ENCODE measurements at regions not wholly inside any gene's neighbourhood (a gene's known extent, or its start where the extent isn't known, plus 50 kb on each side); places are given as distances from the start of the nearest gene placed in this dataset.

DNA sequence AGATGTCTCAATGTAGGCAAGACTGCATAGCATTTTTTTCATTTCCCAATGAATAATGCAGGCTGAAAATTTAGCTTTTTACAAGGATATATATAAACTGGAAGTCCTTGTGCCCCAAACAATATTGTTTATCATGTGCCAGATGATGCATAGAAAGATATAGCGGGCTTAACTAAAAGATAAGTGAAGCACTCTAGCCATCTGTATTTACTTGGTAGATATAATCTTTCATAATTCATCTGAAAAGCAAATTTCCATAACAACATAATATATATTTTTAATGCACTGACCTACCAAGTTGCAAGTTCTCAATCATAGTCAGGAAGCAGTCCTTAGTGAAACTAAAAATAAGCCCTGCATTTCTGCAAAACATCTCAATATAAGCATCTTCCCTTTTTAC lies 653.3 kb downstream of the NLGN4X start:
- ATAC-seq (no peak), FAIRE-seq (no peak), DNase-seq (ENCODE audit: low read depth in 1 of 2, low spot score in 1 of 2) (no peak)
- TF ChIP-seq CBX8 (IDR thresholded peaks at IDR 0.05) (no peak), TFCP2L1 (CRISPR knock-in tag; IDR thresholded peaks at IDR 0.05) (no peak), FOXS1 (CRISPR knock-in tag; IDR thresholded peaks at IDR 0.05) (no peak), RAD21 (conservative IDR thresholded peaks at IDR 0.05 in 1 of 2, IDR thresholded peaks at IDR 0.05 in 1 of 2) (no peak), ZNF302 (CRISPR knock-in tag; IDR thresholded peaks at IDR 0.05) (no peak), GATA3 (IDR thresholded peaks at IDR 0.05; ENCODE audit: borderline replicate concordance) (no peak), EP300 (IDR thresholded peaks at IDR 0.05) (no peak), NR3C1 (IDR thresholded peaks at IDR 0.05) (no peak), ZC3H11A (IDR thresholded peaks at IDR 0.05) (no peak), ZSCAN20 (CRISPR knock-in tag; IDR thresholded peaks at IDR 0.05) (no peak), PHF8 (IDR thresholded peaks at IDR 0.05; ENCODE audit: borderline replicate concordance, low read depth) (no peak), CTCF (IDR thresholded peaks at IDR 0.05) (no peak), RCOR1 (IDR thresholded peaks at IDR 0.05; ENCODE audit: low read depth, low read length) (no peak), HEYL (CRISPR knock-in tag; IDR thresholded peaks at IDR 0.05) (no peak), CHD4 (IDR thresholded peaks at IDR 0.05; ENCODE audit: borderline replicate concordance) (no peak), SMC3 (IDR thresholded peaks at IDR 0.05) (no peak), HMGXB4 (CRISPR knock-in tag; IDR thresholded peaks at IDR 0.05; ENCODE audit: borderline replicate concordance) (no peak)
- ChIA-PET POLR2A (no interaction called here), CTCF (no interaction called here)
- WGBS (ENCODE audit: missing lambda C conversion rate): 41% methylated on average over 1 of the region's 1 CpG
- Histone ChIP-seq H3K4me3 (no peak overlapping the region), H3K9me3 (no peaks in the 10 kb centered on the region), H3K4me2 (no peak overlapping the region), H3K27ac (no peak overlapping the region), H3K4me1 (no peaks in the 10 kb centered on the region)

- 2% methylated on average over 3 of the region's 3 CpGs for WGBS (ENCODE audit: missing lambda C conversion rate)
- no peaks in the 10 kb centered on the region for H3K4me1 ChIP-seq
- FAIRE-seq: no peak
- no peak overlapping the region for H3K27ac ChIP-seq
- H3K4me2 ChIP-seq: no peak overlapping the region
- POLR2A ChIA-PET: no interaction called here
- TF ChIP-seq HOXA7 (CRISPR knock-in tag; IDR thresholded peaks at IDR 0.05) (no peak), RNF2 (IDR thresholded peaks at IDR 0.05; ENCODE audit: borderline replicate concordance, low read depth) (no peak), CHD2 (IDR thresholded peaks at IDR 0.05; ENCODE audit: low read length, partially characterized antibody) (no peak), ELK1 (IDR thresholded peaks at IDR 0.05; ENCODE audit: low read depth, low read length) (no peak), CEBPB (IDR thresholded peaks at IDR 0.05) (no peak), NFE2L2 (conservative IDR thresholded peaks at IDR 0.05; ENCODE audit: low read length) (no peak), HOXB13 (CRISPR knock-in tag; IDR thresholded peaks at IDR 0.05; ENCODE audit: low read depth) (no peak), TFCP2L1 (CRISPR knock-in tag; IDR thresholded peaks at IDR 0.05) (no peak), HEYL (CRISPR knock-in tag; IDR thresholded peaks at IDR 0.05) (no peak), PBX3 (IDR thresholded peaks at IDR 0.05) (no peak), POLR2A (IDR thresholded peaks at IDR 0.05; ENCODE audit: low read length) (no peak), MYC (IDR thresholded peaks at IDR 0.05; ENCODE audit: borderline replicate concordance, low read length) (no peak), EHMT2 (IDR thresholded peaks at IDR 0.05; ENCODE audit: low read depth) (no peak), EHF (CRISPR knock-in tag; IDR thresholded peaks at IDR 0.05) (no peak), CHD4 (IDR thresholded peaks at IDR 0.05; ENCODE audit: borderline replicate concordance) (no peak), ZFP36 (IDR thresholded peaks at IDR 0.05; ENCODE audit: borderline replicate concordance, partially characterized antibody) (no peak)
- TF ChIP-seq, protein P1, sequence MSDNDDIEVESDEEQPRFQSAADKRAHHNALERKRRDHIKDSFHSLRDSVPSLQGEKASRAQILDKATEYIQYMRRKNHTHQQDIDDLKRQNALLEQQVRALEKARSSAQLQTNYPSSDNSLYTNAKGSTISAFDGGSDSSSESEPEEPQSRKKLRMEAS (IDR thresholded peaks at IDR 0.05): no peak
- TF ChIP-seq, protein P2, sequence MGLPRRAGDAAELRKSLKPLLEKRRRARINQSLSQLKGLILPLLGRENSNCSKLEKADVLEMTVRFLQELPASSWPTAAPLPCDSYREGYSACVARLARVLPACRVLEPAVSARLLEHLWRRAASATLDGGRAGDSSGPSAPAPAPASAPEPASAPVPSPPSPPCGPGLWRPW (IDR thresholded peaks at IDR 0.05): no peak
- H3K4me3 ChIP-seq: no peak overlapping the region
- CTCF ChIA-PET: no interaction called here
- ATAC-seq: no peak
- H3K9me3 ChIP-seq: no peaks in the 10 kb centered on the region
- DNase-seq (ENCODE audit: low read depth in 1 of 2, low spot score in 1 of 2): no peak
These were observed 659.7 kb downstream of the NLGN4X start for GRCh38 chrX:5568934-5569333.

All from A549 (cell line).